Stimulated activated CD4-positive, alpha-beta T cell treated with anti-CD3 and anti-CD28 coated beads, Interleukin-1b, Interleukin-23, amount 100 ng/mL, for 4 hours (primary cell): ENCODE measurements at regions not wholly inside any gene's neighbourhood (a gene's known extent, or its start where the extent isn't known, plus 50 kb on each side); places are given as distances from the start of the nearest gene placed in this dataset.
"Not testable (repeated sequence)": the region's sequence is repeated elsewhere in the genome, so short reads cannot be mapped to it uniquely, and the experiment has no call there.

Source experiments
- DNase-seq, 2 donors: peaks; one replicate each; pipeline ENCODE4 v3.0.0-alpha.2; 2020; ENCODE audit warnings: low read depth in 2 of 2

DNA sequence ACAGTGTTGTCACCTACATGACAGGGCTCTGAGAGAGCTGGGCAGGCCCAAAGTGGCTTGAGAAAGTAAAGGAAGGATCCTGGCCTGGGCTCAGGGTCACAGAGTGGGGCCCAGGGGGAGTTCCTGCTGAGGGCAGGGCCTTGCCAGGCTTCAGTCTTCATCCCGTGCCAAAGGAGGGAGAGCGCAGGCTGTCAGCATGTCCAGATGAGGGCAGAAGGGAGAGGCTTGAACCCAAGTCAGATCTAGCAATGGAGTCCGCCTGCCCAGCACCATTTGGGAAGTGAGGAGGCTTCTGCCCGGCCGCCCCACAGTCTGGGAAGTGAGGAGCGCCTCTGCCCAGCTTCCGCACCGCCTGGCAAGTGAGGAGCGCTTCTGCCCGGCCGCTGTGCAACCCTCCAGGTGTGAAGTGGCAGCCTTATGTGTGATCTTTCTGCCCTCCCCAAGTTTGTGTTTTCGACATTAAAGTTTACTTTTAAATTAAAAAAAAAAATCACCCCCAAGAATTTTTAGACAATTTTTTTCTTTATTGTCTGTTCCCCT lies 303.6 kb upstream of the PROK2 start:
- DNase-seq, result no peak

- DNase-seq, result no peak
These were observed 302.5 kb upstream of the PROK2 start for GRCh38 chr3:72087420-72087819.

GRCh38 chr3:72086743-72087087 lies 301.8 kb upstream of the PROK2 start:
- DNase-seq, result no peak

DNA sequence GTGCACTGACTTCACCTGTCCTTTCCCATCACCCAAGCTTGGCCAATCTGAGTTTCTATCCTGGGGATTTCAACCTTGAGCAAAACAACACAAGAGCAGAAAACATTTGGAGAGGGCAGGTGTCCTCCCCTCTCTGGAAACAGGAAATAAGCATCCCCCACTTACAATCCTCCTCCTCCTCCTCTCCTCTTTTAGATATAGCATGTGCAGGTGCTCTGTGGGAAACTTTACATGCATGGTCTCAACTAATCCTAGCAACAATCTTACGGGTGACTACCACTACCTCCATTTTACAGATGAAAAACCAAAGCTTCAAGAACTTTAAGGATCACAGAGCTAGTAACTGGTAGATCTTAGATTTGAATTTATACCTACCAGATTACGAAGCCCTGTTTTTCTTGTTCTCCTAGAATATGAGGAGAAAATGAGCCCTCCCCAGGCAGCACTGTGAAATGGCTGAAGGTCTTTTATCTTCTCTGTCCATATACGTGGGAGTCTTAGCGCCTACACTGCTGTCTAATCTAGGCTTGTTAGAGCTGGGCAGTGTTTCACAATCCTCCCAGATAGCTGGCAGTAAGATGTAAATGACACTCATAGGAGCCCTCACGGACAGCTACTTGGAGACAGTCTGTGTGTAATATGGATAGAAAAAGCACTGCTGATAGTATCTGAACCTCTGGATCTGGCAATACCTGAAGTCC lies 301.2 kb upstream of the PROK2 start:
- no peak for DNase-seq

DNA sequence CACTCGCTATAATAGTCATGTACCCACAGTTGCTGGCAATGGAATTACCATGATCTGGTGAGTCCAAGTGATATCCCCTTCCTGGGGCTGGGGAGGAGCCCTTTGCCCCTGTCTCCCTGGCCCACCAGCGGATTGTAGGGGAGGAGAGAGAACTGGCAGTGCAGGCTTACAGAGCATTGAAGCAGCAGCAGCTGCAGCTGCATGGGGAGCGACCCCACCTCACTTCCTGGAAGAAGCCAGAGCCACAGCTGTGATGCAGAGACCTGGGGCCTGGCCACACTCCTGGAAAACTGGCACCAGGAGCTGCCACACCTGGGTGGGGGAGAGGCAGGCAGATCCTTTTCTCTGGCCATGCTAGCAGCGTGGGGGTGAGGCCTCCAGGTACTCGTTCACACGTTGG lies 300.1 kb upstream of the PROK2 start:
- DNase-seq, result no peak

- no peak for DNase-seq
These were observed 298.0 kb upstream of the PROK2 start for GRCh38 chr3:72082776-72083462.

GRCh38 chr3:72082186-72082715 lies 297.3 kb upstream of the PROK2 start:
- no peak for DNase-seq

DNA sequence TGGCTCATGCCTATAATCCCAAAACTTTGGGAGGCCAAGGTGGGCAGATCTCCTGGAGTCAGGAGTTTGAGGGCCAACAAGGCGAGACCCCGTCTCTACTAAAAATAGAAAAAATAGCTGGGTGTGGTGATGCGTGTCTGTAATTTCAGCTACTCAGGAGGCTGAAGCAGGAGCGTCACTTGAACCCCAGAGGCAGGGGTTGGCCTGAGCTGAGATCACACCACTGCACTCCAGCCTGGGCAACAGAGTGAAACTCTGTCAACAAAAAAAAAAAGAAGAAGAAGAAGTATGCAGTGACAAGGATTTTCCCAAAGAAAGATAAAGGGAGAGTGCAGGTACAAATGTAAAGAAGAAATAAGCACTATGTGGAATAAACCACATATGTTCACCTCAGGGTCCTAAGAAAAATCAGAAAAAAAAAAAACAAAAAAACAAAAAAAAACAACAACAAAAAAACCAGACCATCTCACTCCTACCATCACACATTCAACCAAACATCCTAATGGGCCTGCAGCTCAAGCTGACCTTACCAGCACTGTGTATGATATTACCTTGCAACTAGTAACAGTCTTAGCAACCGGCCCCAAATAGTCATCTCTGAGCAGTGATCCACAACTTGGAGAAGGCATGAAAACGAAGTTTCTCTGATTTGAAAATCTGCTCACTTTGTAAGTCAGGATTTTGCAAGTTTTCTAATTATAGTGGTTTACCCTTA lies 296.7 kb upstream of the PROK2 start:
- no peak for DNase-seq

- no peak for DNase-seq
These were observed 295.9 kb upstream of the PROK2 start for GRCh38 chr3:72080800-72081199.

GRCh38 chr3:72080095-72080494 lies 295.1 kb upstream of the PROK2 start:
- DNase-seq, result no peak

DNA sequence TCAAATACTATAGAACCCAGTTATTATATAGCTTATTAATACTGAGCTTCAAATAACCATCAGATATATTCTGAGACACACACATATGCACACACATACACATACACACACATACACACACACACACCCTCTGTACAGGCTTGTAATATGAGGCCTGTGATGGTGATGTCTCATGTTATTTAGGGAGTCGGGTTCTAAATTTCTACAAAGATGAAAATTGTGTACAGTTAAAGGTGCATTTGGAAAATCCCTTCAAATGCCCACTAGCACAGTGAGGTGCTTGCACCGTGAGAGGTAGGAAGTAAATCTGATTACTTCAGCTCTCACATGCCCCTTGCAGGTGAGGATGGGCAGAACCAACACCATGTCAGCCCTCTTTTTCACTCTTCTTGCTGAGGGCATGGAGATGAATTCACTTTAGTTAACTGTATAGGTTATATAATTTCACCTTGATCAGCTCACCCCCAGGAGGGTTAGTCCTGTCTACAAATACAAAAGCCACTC lies 294.5 kb upstream of the PROK2 start:
- no peak for DNase-seq

GRCh38 chr3:72078676-72079368 lies 293.9 kb upstream of the PROK2 start:
- no peak for DNase-seq

DNA sequence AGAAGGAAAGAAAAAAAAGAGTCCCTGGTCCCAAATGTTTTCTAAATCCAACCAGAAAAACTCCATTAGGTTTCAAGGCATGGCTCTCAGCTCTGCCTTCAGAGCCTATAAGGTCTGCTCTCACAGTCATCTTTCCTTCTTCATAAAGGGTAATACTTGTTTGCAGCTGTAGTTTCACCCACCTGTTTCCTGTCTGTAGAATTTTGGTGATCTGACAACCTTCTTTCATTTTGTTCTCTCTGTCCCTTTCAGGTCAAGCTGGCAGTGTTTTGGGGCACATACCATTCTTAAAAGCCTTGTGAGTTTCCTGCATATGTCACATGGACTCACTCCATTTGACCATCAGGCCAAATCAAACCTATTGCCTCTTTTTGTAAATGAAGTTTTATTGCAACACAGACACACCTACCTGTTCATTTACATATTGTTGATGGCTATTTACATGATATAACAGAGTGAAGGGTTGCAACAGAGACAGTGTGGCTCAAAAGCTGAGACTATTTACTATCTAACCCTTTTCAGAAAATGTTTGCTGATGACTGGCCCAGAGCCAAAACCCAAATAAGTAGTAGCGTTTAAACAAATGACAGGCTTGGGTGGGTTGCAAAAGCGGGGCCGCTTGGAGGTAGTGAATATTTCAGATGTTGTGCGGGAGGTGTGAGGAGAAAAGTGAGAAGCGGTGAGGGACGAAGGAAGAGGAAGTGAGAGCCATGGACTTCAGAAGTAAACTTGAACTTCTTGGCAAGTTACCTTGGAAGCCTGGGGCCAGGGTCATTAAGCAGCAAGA lies 292.7 kb upstream of the PROK2 start:
- no peak for DNase-seq

DNA sequence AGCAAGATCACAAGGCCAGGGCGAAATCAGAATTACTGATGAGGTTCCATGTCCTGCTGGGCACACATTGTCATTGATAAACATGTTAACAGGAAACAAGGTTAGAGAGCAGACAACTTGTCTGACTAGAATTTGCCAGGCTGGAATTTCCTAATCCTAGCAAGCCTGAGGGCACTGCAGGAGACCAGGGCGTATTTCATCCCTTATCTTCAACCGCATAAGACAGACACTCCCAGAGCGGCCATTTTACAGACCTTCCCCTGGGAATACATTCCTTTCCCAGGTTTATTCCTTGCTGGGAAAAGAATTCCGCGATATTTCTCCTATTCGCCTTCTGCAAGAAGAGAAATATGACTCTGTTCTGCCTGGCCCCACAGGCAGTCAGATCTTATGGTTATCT lies 290.9 kb upstream of the PROK2 start:
- not testable (repeated sequence) for DNase-seq

- no peak for DNase-seq
These were observed 286.7 kb upstream of the PROK2 start for GRCh38 chr3:72071624-72072023.

GRCh38 chr3:72070005-72070404 lies 285.1 kb upstream of the PROK2 start:
- DNase-seq, result no peak

- no peak for DNase-seq
These were observed 284.6 kb upstream of the PROK2 start for GRCh38 chr3:72069543-72069942.

DNA sequence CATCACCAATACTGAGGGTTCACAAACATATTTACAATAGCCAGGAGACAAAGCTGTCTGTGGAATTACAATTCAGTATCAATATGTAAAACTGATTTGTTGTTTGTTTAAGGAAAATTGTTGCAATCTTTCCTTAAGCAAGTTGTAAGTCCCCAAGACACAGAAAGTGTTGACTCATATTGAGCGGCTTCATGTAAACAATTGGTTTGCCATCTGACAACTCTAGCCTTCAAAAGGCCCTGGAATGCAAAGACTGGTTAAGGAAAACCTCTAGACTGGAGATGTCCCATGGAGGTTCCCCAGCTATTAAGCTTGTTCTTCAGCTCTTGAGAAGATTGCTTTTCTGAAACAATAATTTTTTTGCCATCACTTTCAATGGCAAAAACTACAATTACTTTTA lies 283.7 kb upstream of the PROK2 start:
- DNase-seq, result no peak

- DNase-seq, result no peak
These were observed 282.8 kb upstream of the PROK2 start for GRCh38 chr3:72067721-72068120.

DNA sequence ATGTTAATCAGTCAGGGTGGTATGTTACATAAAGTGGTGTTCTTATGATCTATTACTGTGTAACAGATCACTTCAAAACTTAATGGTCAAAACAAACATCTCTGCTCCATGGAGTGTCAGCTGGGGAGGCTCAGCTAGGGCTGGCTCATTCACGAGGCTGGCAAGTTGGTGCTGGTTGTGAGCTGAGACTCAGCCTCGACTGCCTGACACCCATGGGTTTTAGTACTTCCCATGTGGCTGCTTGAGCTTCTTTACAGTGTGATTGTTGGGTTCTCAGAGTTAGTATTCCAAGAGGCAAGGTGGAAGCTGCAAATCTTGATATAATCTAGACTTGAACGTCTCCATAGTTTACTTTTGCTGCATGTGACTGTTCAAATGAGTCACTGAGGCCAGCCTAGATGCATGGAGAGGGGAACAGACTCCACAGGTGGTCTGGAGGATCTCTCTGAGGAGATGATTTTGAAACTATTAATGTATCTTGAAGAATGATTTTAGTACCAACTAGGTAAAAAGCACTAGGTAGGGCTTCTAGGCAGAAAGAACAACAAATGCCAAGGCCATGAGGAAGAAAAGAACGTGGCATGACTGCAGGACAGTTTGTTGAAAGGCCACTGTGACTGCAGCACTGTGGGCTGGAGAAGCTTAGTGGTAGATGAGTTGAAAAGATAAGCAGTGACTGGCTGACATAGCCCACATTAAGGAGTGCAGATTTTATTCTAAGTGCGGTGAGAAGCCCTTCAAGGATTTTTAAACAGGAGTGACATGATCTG lies 281.1 kb upstream of the PROK2 start:
- no peak for DNase-seq
